ENCODE measurements at regions not wholly inside any gene's neighbourhood (a gene's known extent, or its start where the extent isn't known, plus 50 kb on each side); places are given as distances from the start of the nearest gene placed in this dataset.
A peak's percentile ranks its signal among the peaks of the same experiment; 100 is the strongest.
"Not testable (repeated sequence)": the region's sequence is repeated elsewhere in the genome, so short reads cannot be mapped to it uniquely, and the experiment has no call there.

DNA sequence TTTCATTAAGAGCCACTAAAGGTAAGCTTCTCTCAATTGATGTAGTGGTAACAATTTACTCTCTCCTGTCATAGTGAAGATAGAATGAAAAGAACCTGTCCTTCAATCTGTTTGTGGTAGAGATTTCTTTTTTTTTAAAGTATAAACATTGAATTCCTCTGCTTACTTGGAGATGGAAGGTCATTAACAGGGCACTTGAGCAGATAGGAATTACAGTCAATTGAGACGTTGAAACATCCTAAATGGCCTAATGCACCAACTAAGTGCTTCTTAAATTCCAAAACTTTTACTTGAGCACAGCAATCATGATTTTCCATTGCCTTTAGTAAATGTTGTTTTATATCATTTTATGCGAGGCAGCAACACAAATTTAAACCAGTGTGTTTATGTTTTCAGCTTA, 241.4 kb downstream of the FOXG1 start:
- Histone ChIP-seq H3K4me1 (ENCODE audit: control insufficient read depth in 1 of 2, insufficient read depth in 2 of 2, low read length in 2 of 2) (no peaks in the 10 kb centered on the region), H3K9me3 (ENCODE audit: insufficient read depth, low read depth, low read length) (no peaks in the 10 kb centered on the region), H2AK5ac (ENCODE audit: low read length) (no peak overlapping the region), H3K27me3 (ENCODE audit: insufficient read depth, low read length) (no peaks in the 10 kb centered on the region), H3K27ac (ENCODE audit: low read depth, low read length) (no peak overlapping the region), H3K14ac (ENCODE audit: low read length) (no peak overlapping the region), H4K91ac (ENCODE audit: low read depth, low read length) (no peak overlapping the region), H2BK5ac (ENCODE audit: low read depth, low read length, poor library complexity) (no peak overlapping the region), H3K79me1 (ENCODE audit: low read length) (no peaks in the 10 kb centered on the region), H3K23ac (ENCODE audit: low read length) (no peak overlapping the region), H4K12ac (ENCODE audit: low read depth, low read length) (no peak overlapping the region), H3K9ac (ENCODE audit: low read length) (no peak overlapping the region), H3K18ac (ENCODE audit: low read length) (no peak overlapping the region), H2BK12ac (ENCODE audit: low read length) (no peak overlapping the region), H4K8ac (ENCODE audit: low read depth, low read length) (no peak overlapping the region), H3K79me2 (ENCODE audit: control insufficient read depth, insufficient read depth, low read length, poor library complexity) (no peaks in the 10 kb centered on the region), H3K4me3 (ENCODE audit: low read depth, low read length) (no peak overlapping the region), H2BK120ac (ENCODE audit: insufficient read depth, low read length, poor library complexity) (no peak overlapping the region), H3K4me2 (ENCODE audit: low read length) (no peak overlapping the region), H2AFZ (ENCODE audit: insufficient read depth, low read length, poor library complexity) (no peak overlapping the region), H3K4ac (ENCODE audit: low read depth, low read length) (no peak overlapping the region), H3K36me3 (ENCODE audit: control insufficient read depth in 1 of 2, insufficient read depth in 2 of 2, low read length in 2 of 2) (no peaks in the 10 kb centered on the region)
- no CpG with 5 or more reads among the region's 2 CpGs for WGBS (ENCODE audit: extremely low coverage, insufficient coverage, insufficient read length)
- DNase-seq: no peak

GRCh38 chr14:29016050-29016900, 249.7 kb downstream of the FOXG1 start:
- peak; percentile 3 to 48 for DNase-seq
- H3K14ac ChIP-seq (ENCODE audit: low read length): no peak overlapping the region
- H3K4ac ChIP-seq (ENCODE audit: low read depth, low read length): no peak overlapping the region
- no peaks in the 10 kb centered on the region for H3K79me1 ChIP-seq (ENCODE audit: low read length)
- H3K27ac ChIP-seq (ENCODE audit: low read depth, low read length): no peak overlapping the region
- H3K9me3 ChIP-seq (ENCODE audit: insufficient read depth, low read depth, low read length): no peaks in the 10 kb centered on the region
- H3K4me3 ChIP-seq (ENCODE audit: low read depth, low read length): no peak overlapping the region
- no peak overlapping the region for H3K18ac ChIP-seq (ENCODE audit: low read length)
- no peak overlapping the region for H4K8ac ChIP-seq (ENCODE audit: low read depth, low read length)
- no peak overlapping the region for H3K4me2 ChIP-seq (ENCODE audit: low read length)
- H3K9ac ChIP-seq (ENCODE audit: low read length): no peak overlapping the region
- no peak overlapping the region for H2BK12ac ChIP-seq (ENCODE audit: low read length)
- H4K91ac ChIP-seq (ENCODE audit: low read depth, low read length): no peak overlapping the region
- no peak overlapping the region for H2BK5ac ChIP-seq (ENCODE audit: low read depth, low read length, poor library complexity)
- no peaks in the 10 kb centered on the region for H3K79me2 ChIP-seq (ENCODE audit: control insufficient read depth, insufficient read depth, low read length, poor library complexity)
- H3K36me3 ChIP-seq (ENCODE audit: control insufficient read depth in 1 of 2, insufficient read depth in 2 of 2, low read length in 2 of 2): no peaks in the 10 kb centered on the region
- no peak overlapping the region for H2BK120ac ChIP-seq (ENCODE audit: insufficient read depth, low read length, poor library complexity)
- no CpG with 5 or more reads among the region's 10 CpGs for WGBS (ENCODE audit: extremely low coverage, insufficient coverage, insufficient read length)
- no peaks in the 10 kb centered on the region for H3K4me1 ChIP-seq (ENCODE audit: control insufficient read depth in 1 of 2, insufficient read depth in 2 of 2, low read length in 2 of 2)
- no peak overlapping the region for H2AK5ac ChIP-seq (ENCODE audit: low read length)
- no peak overlapping the region for H4K12ac ChIP-seq (ENCODE audit: low read depth, low read length)
- H3K23ac ChIP-seq (ENCODE audit: low read length): no peak overlapping the region
- no peak overlapping the region for H2AFZ ChIP-seq (ENCODE audit: insufficient read depth, low read length, poor library complexity)
- H3K27me3 ChIP-seq (ENCODE audit: insufficient read depth, low read length): no peaks in the 10 kb centered on the region

GRCh38 chr14:29023505-29023904, 256.9 kb downstream of the FOXG1 start:
- H2AK5ac ChIP-seq (ENCODE audit: low read length); H3K23ac ChIP-seq (ENCODE audit: low read length); H3K14ac ChIP-seq (ENCODE audit: low read length); H3K9me3 ChIP-seq (ENCODE audit: insufficient read depth, low read depth, low read length); H3K79me2 ChIP-seq (ENCODE audit: control insufficient read depth, insufficient read depth, low read length, poor library complexity); H3K18ac ChIP-seq (ENCODE audit: low read length); H2AFZ ChIP-seq (ENCODE audit: insufficient read depth, low read length, poor library complexity); H3K27ac ChIP-seq (ENCODE audit: low read depth, low read length); H4K12ac ChIP-seq (ENCODE audit: low read depth, low read length); H2BK5ac ChIP-seq (ENCODE audit: low read depth, low read length, poor library complexity); H3K4me2 ChIP-seq (ENCODE audit: low read length); H2BK120ac ChIP-seq (ENCODE audit: insufficient read depth, low read length, poor library complexity); H3K4me3 ChIP-seq (ENCODE audit: low read depth, low read length); H3K36me3 ChIP-seq (ENCODE audit: control insufficient read depth in 1 of 2, insufficient read depth in 2 of 2, low read length in 2 of 2); H3K79me1 ChIP-seq (ENCODE audit: low read length); H3K4me1 ChIP-seq (ENCODE audit: control insufficient read depth in 1 of 2, insufficient read depth in 2 of 2, low read length in 2 of 2); H4K8ac ChIP-seq (ENCODE audit: low read depth, low read length); H3K27me3 ChIP-seq (ENCODE audit: insufficient read depth, low read length); H3K9ac ChIP-seq (ENCODE audit: low read length); DNase-seq; H3K4ac ChIP-seq (ENCODE audit: low read depth, low read length); H4K91ac ChIP-seq (ENCODE audit: low read depth, low read length); H2BK12ac ChIP-seq (ENCODE audit: low read length): not testable (repeated sequence)

DNA sequence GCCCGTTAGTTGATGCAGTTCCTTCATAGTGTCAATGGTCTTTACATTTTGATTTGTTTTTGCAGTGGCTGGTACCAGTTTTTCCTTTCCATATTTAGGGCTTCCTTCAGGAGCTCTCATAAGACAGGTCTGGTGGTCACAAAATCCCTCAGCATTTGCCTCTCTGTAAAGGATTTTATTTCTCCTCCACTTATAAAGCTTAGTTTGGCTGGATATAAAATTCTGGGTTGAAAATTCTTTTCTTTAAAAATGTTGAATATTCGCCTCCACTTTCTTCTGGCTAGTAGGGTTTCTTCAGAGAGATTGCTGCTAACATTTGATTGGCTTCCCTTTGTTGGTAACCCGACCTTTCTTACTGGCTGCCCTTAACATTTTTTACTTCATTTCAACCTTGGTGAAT, 260.9 kb downstream of the FOXG1 start:
- H2AFZ ChIP-seq (ENCODE audit: insufficient read depth, low read length, poor library complexity); H2BK5ac ChIP-seq (ENCODE audit: low read depth, low read length, poor library complexity); H3K36me3 ChIP-seq (ENCODE audit: control insufficient read depth in 1 of 2, insufficient read depth in 2 of 2, low read length in 2 of 2); H4K8ac ChIP-seq (ENCODE audit: low read depth, low read length); DNase-seq; H3K4me1 ChIP-seq (ENCODE audit: control insufficient read depth in 1 of 2, insufficient read depth in 2 of 2, low read length in 2 of 2); H3K27ac ChIP-seq (ENCODE audit: low read depth, low read length); H3K4ac ChIP-seq (ENCODE audit: low read depth, low read length); H3K27me3 ChIP-seq (ENCODE audit: insufficient read depth, low read length); H2BK120ac ChIP-seq (ENCODE audit: insufficient read depth, low read length, poor library complexity); H2AK5ac ChIP-seq (ENCODE audit: low read length); H3K9ac ChIP-seq (ENCODE audit: low read length); H2BK12ac ChIP-seq (ENCODE audit: low read length); H3K23ac ChIP-seq (ENCODE audit: low read length); H3K79me1 ChIP-seq (ENCODE audit: low read length); H3K4me2 ChIP-seq (ENCODE audit: low read length); H3K4me3 ChIP-seq (ENCODE audit: low read depth, low read length); H3K14ac ChIP-seq (ENCODE audit: low read length); H3K9me3 ChIP-seq (ENCODE audit: insufficient read depth, low read depth, low read length); H4K12ac ChIP-seq (ENCODE audit: low read depth, low read length); H3K79me2 ChIP-seq (ENCODE audit: control insufficient read depth, insufficient read depth, low read length, poor library complexity); H3K18ac ChIP-seq (ENCODE audit: low read length); H4K91ac ChIP-seq (ENCODE audit: low read depth, low read length): not testable (repeated sequence)
- WGBS (ENCODE audit: extremely low coverage, insufficient coverage, insufficient read length): no CpG with 5 or more reads among the region's 3 CpGs
